A549 (cell line): ENCODE measurements at regions not wholly inside any gene's neighbourhood (a gene's known extent, or its start where the extent isn't known, plus 50 kb on each side); places are given as distances from the start of the nearest gene placed in this dataset.

Experiments used
- EP300 ChIP-seq, 2 experiments: fragments of >200 bp; sonication (Bioruptor Twin); formaldehyde crosslinking; IDR thresholded peaks; 2 replicates in 1 of 2; 3 replicates in 1 of 2; pipeline ENCODE4 v1.6.1; 2016 to 2017
- MAZ ChIP-seq: fragments of 150-350 bp; IDR thresholded peaks from 2 replicates; pipeline ENCODE4 v1.6.1; 2014; ENCODE audit warnings: antibody characterized with exemption, low read depth, low read length, borderline replicate concordance
- POLR2A ChIP-seq: IDR thresholded peaks from 2 replicates; pipeline ENCODE4 v1.6.1; 2012; ENCODE audit warnings: mild to moderate bottlenecking, low read length
- RAD21 ChIP-seq, 2 experiments: fragments of >200 bp in 1 of 2; sonication (Bioruptor Twin) in 1 of 2; formaldehyde crosslinking in 1 of 2; IDR thresholded peaks in 1 of 2; conservative IDR thresholded peaks in 1 of 2; 2 replicates in 1 of 2; 3 replicates in 1 of 2; pipeline ENCODE4 v1.6.1; 2012 to 2018; ENCODE audit warnings: inconsistent platforms in 1 of 2
- SMC3 ChIP-seq: fragments of >200 bp; sonication (Bioruptor Twin); formaldehyde crosslinking; IDR thresholded peaks from 3 replicates; pipeline ENCODE4 v1.6.1; 2018; ENCODE audit warnings: inconsistent platforms
- TF ChIP-seq, protein P1 (sequence below): fragments of >200 bp; sonication (Bioruptor Twin); formaldehyde crosslinking; IDR thresholded peaks from 3 replicates; pipeline ENCODE4 v1.5.1; 2016

DNA sequence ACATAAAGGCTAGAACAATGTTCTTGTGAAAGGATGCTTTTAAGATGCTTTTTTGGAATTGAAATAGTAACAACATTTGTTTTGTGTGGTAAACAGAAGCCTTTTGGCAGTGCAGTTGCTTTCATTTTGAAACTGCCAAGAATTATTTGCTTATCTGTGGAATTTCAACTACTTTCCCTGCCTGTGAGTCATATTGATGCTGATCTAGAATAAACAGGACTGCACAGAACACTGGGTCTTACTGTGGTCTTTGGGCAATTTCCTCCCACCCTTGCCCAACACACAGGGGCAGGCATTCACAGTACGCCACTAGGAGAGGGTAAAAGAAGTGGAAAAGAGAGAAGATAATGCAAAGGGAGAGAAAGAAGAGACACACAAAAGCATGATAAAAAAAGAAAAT, 483.7 kb downstream of the ELAVL2 start:
- TF ChIP-seq, protein P1, sequence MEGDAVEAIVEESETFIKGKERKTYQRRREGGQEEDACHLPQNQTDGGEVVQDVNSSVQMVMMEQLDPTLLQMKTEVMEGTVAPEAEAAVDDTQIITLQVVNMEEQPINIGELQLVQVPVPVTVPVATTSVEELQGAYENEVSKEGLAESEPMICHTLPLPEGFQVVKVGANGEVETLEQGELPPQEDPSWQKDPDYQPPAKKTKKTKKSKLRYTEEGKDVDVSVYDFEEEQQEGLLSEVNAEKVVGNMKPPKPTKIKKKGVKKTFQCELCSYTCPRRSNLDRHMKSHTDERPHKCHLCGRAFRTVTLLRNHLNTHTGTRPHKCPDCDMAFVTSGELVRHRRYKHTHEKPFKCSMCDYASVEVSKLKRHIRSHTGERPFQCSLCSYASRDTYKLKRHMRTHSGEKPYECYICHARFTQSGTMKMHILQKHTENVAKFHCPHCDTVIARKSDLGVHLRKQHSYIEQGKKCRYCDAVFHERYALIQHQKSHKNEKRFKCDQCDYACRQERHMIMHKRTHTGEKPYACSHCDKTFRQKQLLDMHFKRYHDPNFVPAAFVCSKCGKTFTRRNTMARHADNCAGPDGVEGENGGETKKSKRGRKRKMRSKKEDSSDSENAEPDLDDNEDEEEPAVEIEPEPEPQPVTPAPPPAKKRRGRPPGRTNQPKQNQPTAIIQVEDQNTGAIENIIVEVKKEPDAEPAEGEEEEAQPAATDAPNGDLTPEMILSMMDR: no peak
- TF ChIP-seq SMC3 (no peak), EP300 (IDR thresholded peaks at IDR 0.05) (no peak), POLR2A (no peak), MAZ (no peak), RAD21 (conservative IDR thresholded peaks at IDR 0.05 in 1 of 2, IDR thresholded peaks at IDR 0.05 in 1 of 2) (no peak)
